A673 (cell line): ENCODE measurements at regions not wholly inside any gene's neighbourhood (a gene's known extent, or its start where the extent isn't known, plus 50 kb on each side); places are given as distances from the start of the nearest gene placed in this dataset.
"Not testable (repeated sequence)": the region's sequence is repeated elsewhere in the genome, so short reads cannot be mapped to it uniquely, and the experiment has no call there.

Experiments used
- BruUV-seq: library from RNA; stranded (reverse); fragments of 400-500 nt; replicated peaks from 2 replicates; lab custom pipeline; 2021; lab: Mats Ljungman, UMichigan
- CTCF ChIA-PET: fragments of 300-600 bp; sonication (Branson Sonifier 250); formaldehyde crosslinking; loops from one replicate; lab custom pipeline; 2022; ENCODE audit warnings: antibody characterized with exemption; lab: Charles Lee
- POLR2A ChIA-PET: fragments of 300-600 bp; sonication (Branson Sonifier 250); formaldehyde crosslinking; loops from one replicate; lab custom pipeline; 2022; ENCODE audit warnings: antibody characterized with exemption; ENCODE audit not compliant: low non-redundant PET; lab: Charles Lee
- DNase-seq: peaks from one replicate; pipeline ENCODE4 v3.0.0-alpha.2; 2015; ENCODE audit warnings: low spot score
- H3K27ac ChIP-seq: fragments of 200-600 bp; sonication (generic); 2 replicates; pipeline ENCODE4 v1.5.1; 2016; ENCODE audit warnings: mixed run types, low read depth, mild to moderate bottlenecking, mixed read lengths, antibody characterized with exemption, low read length; ENCODE audit not compliant: poor library complexity, severe bottlenecking
- H3K27me3 ChIP-seq: fragments of 200-600 bp; sonication (generic); replicated peaks from 2 replicates; pipeline ENCODE4 v1.6.1; 2017; ENCODE audit warnings: mixed run types, low read depth, mild to moderate bottlenecking, mixed read lengths, antibody characterized with exemption, low read length; ENCODE audit not compliant: insufficient read depth, poor library complexity
- H3K36me3 ChIP-seq: fragments of 200-600 bp; sonication (generic); 2 replicates; pipeline ENCODE4 v1.6.1; 2016; ENCODE audit warnings: mixed run types, mild to moderate bottlenecking, mixed read lengths, antibody characterized with exemption, low read length; ENCODE audit not compliant: insufficient read depth, poor library complexity, severe bottlenecking
- H3K4me1 ChIP-seq: fragments of 200-600 bp; sonication (generic); 2 replicates; pipeline ENCODE4 v1.6.1; 2017; ENCODE audit warnings: mixed run types, mild to moderate bottlenecking, mixed read lengths, antibody characterized with exemption, low read length; ENCODE audit not compliant: insufficient read depth, poor library complexity, severe bottlenecking
- H3K4me3 ChIP-seq: fragments of 200-600 bp; sonication (generic); 2 replicates; pipeline ENCODE4 v1.5.1; 2016; ENCODE audit warnings: low read depth, mixed run types, mild to moderate bottlenecking, mixed read lengths, low read length; ENCODE audit not compliant: poor library complexity, severe bottlenecking
- H3K9me3 ChIP-seq: fragments of 200-600 bp; sonication (generic); 2 replicates; pipeline ENCODE4 v1.6.1; 2016; ENCODE audit warnings: mixed run types, low read depth, mild to moderate bottlenecking, mixed read lengths, antibody characterized with exemption, low read length; ENCODE audit not compliant: poor library complexity, severe bottlenecking
- CTCF ChIP-seq: fragments of 300-800, 200-600 bp; sonication (generic); conservative IDR thresholded peaks from 2 replicates; pipeline ENCODE4 v1.5.1; 2017; ENCODE audit warnings: low read depth, mild to moderate bottlenecking, antibody characterized with exemption, low read length, moderate library complexity, mixed read lengths
- EZH2 ChIP-seq: fragments of 200-600 bp; sonication (generic); IDR thresholded peaks from 2 replicates; pipeline ENCODE4 v1.6.1; 2017; ENCODE audit warnings: borderline replicate concordance, low read depth, mild to moderate bottlenecking, mixed read lengths, antibody characterized with exemption, low read length; ENCODE audit not compliant: poor library complexity, severe bottlenecking
- intact Hi-C: fragments of 100-400 bp; cut with micrococcal nuclease; formaldehyde crosslinking; loops from one replicate; pipeline ENCODE4 v1.10.0; 2022; ENCODE audit not compliant: unreplicated experiment

GRCh38 chr7:65505320-65505633, 131.6 kb downstream of the ZNF92 start:
- CTCF ChIA-PET, H3K27ac ChIP-seq, intact Hi-C loops, H3K4me1 ChIP-seq, H3K36me3 ChIP-seq, BruUV-seq, H3K4me3 ChIP-seq, H3K9me3 ChIP-seq, DNase-seq, POLR2A ChIA-PET: not testable (repeated sequence)
- peaks cover 14% of the 10 kb centered on the region for H3K27me3 ChIP-seq

DNA sequence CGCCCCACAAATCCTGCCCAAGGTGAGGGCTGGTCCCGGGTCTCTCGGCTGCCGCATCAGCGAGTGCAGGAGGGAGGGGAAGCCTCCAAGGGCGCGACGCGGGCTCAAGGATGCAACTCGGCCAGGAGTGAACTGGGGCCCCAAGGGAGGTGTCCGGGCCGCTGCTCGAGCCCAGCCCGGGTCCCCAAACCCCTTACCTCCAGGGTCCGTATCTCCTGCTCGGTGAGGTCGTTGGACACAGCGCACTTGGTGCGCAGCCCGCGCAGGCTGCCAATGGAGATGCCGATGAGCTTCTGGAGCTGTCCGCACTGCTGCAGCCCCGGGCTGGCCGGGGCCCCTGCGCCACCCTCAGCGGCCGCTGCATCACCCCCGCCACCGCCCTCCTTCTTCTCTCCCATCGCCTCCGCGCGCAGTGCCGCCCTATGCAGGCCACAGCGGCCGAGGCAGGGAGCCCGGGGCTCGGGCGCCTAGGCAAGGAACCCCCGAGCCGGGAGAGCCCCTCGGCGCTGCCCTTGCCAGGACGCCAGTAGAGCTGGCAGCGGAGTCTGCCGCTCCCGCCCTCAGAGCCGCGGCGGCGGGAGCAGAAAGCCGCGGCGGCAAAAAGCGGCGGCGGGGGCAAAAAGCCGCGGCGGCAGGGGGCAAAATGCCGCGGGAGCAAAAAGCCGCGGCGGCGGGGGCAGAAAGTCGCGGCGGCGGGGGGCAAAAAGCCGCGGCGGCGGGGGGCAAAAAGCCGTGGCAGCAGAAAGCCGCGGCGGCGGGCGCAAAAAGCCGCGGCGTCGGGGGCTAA, 135.1 kb downstream of the ZNF92 start:
- H3K27ac ChIP-seq, H3K9me3 ChIP-seq, H3K36me3 ChIP-seq, intact Hi-C loops, BruUV-seq, H3K4me1 ChIP-seq, CTCF ChIA-PET, DNase-seq, POLR2A ChIA-PET: not testable (repeated sequence)
- Histone ChIP-seq H3K27me3 (peaks cover 29% of the 10 kb centered on the region), H3K4me3 (peak overlapping the region; percentile 61)

DNA sequence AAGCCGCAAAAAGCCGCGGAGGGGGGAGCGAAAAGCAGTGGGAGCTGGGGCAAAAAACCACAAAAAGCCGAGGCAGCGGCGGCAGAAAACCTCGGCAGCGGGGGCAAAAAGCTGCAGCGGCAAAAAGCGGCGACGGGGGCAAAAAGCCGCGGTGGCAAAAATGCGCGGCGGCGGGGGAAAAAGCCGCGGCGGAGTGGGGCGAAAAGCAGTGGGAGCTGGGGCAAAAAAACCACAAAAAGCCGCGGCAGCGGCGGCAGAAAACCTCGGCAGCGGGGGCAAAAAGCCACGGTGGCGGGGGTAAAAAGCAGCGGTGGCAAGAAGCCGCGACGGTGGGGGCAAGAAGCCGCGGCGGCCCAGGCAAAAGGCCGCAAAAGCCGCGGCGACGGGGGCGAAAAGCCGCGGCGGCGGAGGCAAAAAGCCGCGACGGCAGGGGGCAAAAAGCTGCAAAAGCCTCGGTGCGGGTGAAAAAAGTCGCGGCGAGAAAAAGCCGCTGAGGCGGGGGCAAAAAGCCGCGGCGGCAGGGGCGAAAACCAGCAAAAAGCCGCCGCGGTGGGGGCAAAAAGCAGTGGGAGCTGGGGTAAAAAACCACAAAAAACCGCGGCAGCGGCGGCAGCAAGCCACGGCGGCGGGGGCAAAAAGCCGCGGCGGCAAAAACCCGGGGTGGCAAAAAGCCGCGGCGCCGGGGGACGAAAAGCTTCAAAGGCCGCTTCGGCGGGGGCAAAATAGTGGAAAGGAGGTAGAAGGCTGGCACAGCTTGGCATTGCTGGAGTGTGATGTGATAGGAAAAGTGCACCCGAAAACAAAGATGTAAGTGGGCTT, 135.9 kb downstream of the ZNF92 start:
- POLR2A ChIA-PET = no interaction called here
- no peaks in the 10 kb centered on the region for H3K4me1 ChIP-seq
- BruUV-seq = no TSS peak
- peak; percentile 12 for DNase-seq
- CTCF ChIA-PET = no interaction called here
- H3K9me3 ChIP-seq = no peaks in the 10 kb centered on the region
- peak; percentile 82 for TF ChIP-seq EZH2
- no peak for TF ChIP-seq CTCF
- no peak overlapping the region for H3K27ac ChIP-seq
- H3K4me3 ChIP-seq = peak overlapping the region; percentile 61
- H3K27me3 ChIP-seq = peaks cover 29% of the 10 kb centered on the region
- no peaks in the 10 kb centered on the region for H3K36me3 ChIP-seq
- intact Hi-C loops = no loop called here

DNA sequence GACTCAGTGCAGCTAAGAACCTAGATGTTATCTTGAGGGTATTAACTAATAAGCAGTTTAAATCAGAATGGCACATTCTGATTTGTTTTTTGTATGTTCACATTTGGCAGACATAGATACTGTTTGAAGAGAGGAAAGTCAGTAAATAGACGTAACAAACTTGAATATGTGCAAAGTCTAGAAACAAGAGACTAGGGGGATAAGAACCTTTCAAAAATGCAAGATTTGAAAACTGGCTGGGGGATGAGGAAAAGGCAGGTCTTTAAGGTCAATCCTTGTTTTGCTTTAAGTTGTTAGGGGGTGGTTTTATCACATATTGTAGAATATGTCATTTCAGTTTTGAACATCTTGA, 136.5 kb downstream of the ZNF92 start:
- BruUV-seq, H3K4me1 ChIP-seq, DNase-seq, CTCF ChIA-PET, intact Hi-C loops, H3K27ac ChIP-seq, H3K36me3 ChIP-seq, POLR2A ChIA-PET, H3K9me3 ChIP-seq: not testable (repeated sequence)
- Histone ChIP-seq H3K4me3 (peak overlapping the region; percentile 61), H3K27me3 (peaks cover 29% of the 10 kb centered on the region)

GRCh38 chr7:65519751-65520150, 146.1 kb downstream of the ZNF92 start:
- H3K36me3 ChIP-seq, BruUV-seq, H3K27ac ChIP-seq, H3K27me3 ChIP-seq, POLR2A ChIA-PET, H3K4me3 ChIP-seq, H3K9me3 ChIP-seq, DNase-seq, intact Hi-C loops, H3K4me1 ChIP-seq, CTCF ChIA-PET: not testable (repeated sequence)

- H3K27ac ChIP-seq, DNase-seq, H3K4me1 ChIP-seq, POLR2A ChIA-PET, BruUV-seq, H3K27me3 ChIP-seq, H3K36me3 ChIP-seq, H3K9me3 ChIP-seq, CTCF ChIA-PET, intact Hi-C loops, H3K4me3 ChIP-seq: not testable (repeated sequence)
Measured at GRCh38 chr7:65545465-65546161, 172.0 kb downstream of the ZNF92 start.
